ENCODE measurements at regions not wholly inside any gene's neighbourhood (a gene's known extent, or its start where the extent isn't known, plus 50 kb on each side); places are given as distances from the start of the nearest gene placed in this dataset.

GRCh38 chr1:13976485-13976884 is 276.5 kb downstream of the PRDM2 start:
- DNase-seq: no peak

GRCh38 chr1:13981142-13981541 is 281.2 kb downstream of the PRDM2 start:
- DNase-seq: no peak

- no peak for DNase-seq
Observed at GRCh38 chr1:13983393-13983792, 283.4 kb downstream of the PRDM2 start.

GRCh38 chr1:13990939-13991338 is 291.0 kb downstream of the PRDM2 start:
- DNase-seq: no peak

GRCh38 chr1:13992489-13993285 is 292.7 kb downstream of the PRDM2 start:
- no peak for DNase-seq

GRCh38 chr1:13994386-13994785 is 294.4 kb downstream of the PRDM2 start:
- DNase-seq: no peak

- DNase-seq: no peak
Observed at GRCh38 chr1:13996334-13996733, 296.3 kb downstream of the PRDM2 start.

- DNase-seq: no peak
Observed at GRCh38 chr1:14003552-14003951, 303.6 kb downstream of the PRDM2 start.

GRCh38 chr1:14009582-14009981 is 309.6 kb downstream of the PRDM2 start:
- DNase-seq: no peak

- no peak for DNase-seq
Observed at GRCh38 chr1:14010476-14010875, 310.5 kb downstream of the PRDM2 start.

- DNase-seq: no peak
Observed at GRCh38 chr1:14011132-14011531, 311.1 kb downstream of the PRDM2 start.

- DNase-seq: no peak
Observed at GRCh38 chr1:14011888-14012287, 311.9 kb downstream of the PRDM2 start.

GRCh38 chr1:14014929-14015328 is 314.9 kb downstream of the PRDM2 start:
- no peak for DNase-seq

- no peak for DNase-seq
Observed at GRCh38 chr1:14015917-14016316, 315.9 kb downstream of the PRDM2 start.

GRCh38 chr1:14017531-14017961 is 317.6 kb downstream of the PRDM2 start:
- DNase-seq: no peak

GRCh38 chr1:14019461-14019860 is 319.5 kb downstream of the PRDM2 start:
- no peak for DNase-seq

- no peak for DNase-seq
Observed at GRCh38 chr1:14020006-14020405, 320.0 kb downstream of the PRDM2 start.

- no peak for DNase-seq
Observed at GRCh38 chr1:14027099-14027498, 327.1 kb downstream of the PRDM2 start.

- DNase-seq: no peak
Observed at GRCh38 chr1:14031461-14031860, 331.5 kb downstream of the PRDM2 start.

GRCh38 chr1:14034506-14034905 is 334.5 kb downstream of the PRDM2 start:
- DNase-seq: no peak

- DNase-seq: no peak
Observed at GRCh38 chr1:14037101-14037847, 337.3 kb downstream of the PRDM2 start.

GRCh38 chr1:14039582-14040430 is 339.8 kb downstream of the PRDM2 start:
- no peak for DNase-seq

GRCh38 chr1:14049965-14050364 is 350.0 kb downstream of the PRDM2 start:
- no peak for DNase-seq
